ENCODE measurements at regions not wholly inside any gene's neighbourhood (a gene's known extent, or its start where the extent isn't known, plus 50 kb on each side); places are given as distances from the start of the nearest gene placed in this dataset.

GRCh38 chr14:26932606-26933005 is 334.8 kb upstream of the NOVA1 start:
- DNase-seq = no peak

- no peak for DNase-seq
These were observed 335.6 kb upstream of the NOVA1 start for GRCh38 chr14:26933431-26933830.

- no peak for DNase-seq
These were observed 336.3 kb upstream of the NOVA1 start for GRCh38 chr14:26934151-26934550.

- no peak for DNase-seq
These were observed 337.9 kb upstream of the NOVA1 start for GRCh38 chr14:26935733-26936132.

GRCh38 chr14:26938054-26938453 is 340.2 kb upstream of the NOVA1 start:
- DNase-seq = no peak

- no peak for DNase-seq
These were observed 341.9 kb upstream of the NOVA1 start for GRCh38 chr14:26939755-26940154.

- DNase-seq = no peak
These were observed 343.7 kb upstream of the NOVA1 start for GRCh38 chr14:26941521-26941920.

- no peak for DNase-seq
These were observed 349.4 kb upstream of the NOVA1 start for GRCh38 chr14:26947265-26947664.

GRCh38 chr14:26959437-26959836 is 361.6 kb upstream of the NOVA1 start:
- no peak for DNase-seq

GRCh38 chr14:26959972-26960660 is 362.3 kb upstream of the NOVA1 start:
- no peak for DNase-seq

GRCh38 chr14:26963711-26964110 is 365.9 kb upstream of the NOVA1 start:
- peak; percentile 21 for DNase-seq

GRCh38 chr14:26965490-26965889 is 367.7 kb upstream of the NOVA1 start:
- DNase-seq = no peak

GRCh38 chr14:26966908-26967307 is 369.1 kb upstream of the NOVA1 start:
- DNase-seq = no peak

GRCh38 chr14:26974965-26975364 is 377.1 kb upstream of the NOVA1 start:
- DNase-seq = no peak

GRCh38 chr14:26982071-26982470 is 384.2 kb upstream of the NOVA1 start:
- DNase-seq = no peak

- DNase-seq = peak; percentile 39
These were observed 386.7 kb upstream of the NOVA1 start for GRCh38 chr14:26984311-26985177.

- no peak for DNase-seq
These were observed 390.0 kb upstream of the NOVA1 start for GRCh38 chr14:26987744-26988363.

- no peak for DNase-seq
These were observed 393.1 kb upstream of the NOVA1 start for GRCh38 chr14:26990946-26991345.

- DNase-seq = no peak
These were observed 394.7 kb upstream of the NOVA1 start for GRCh38 chr14:26992403-26993115.

- DNase-seq = no peak
These were observed 395.7 kb upstream of the NOVA1 start for GRCh38 chr14:26993556-26993955.

GRCh38 chr14:26995301-26995700 is 397.5 kb upstream of the NOVA1 start:
- DNase-seq = no peak

GRCh38 chr14:26996246-26996645 is 398.4 kb upstream of the NOVA1 start:
- no peak for DNase-seq

- DNase-seq = no peak
These were observed 404.3 kb upstream of the NOVA1 start for GRCh38 chr14:27002179-27002578.
